ENCODE measurements at regions not wholly inside any gene's neighbourhood (a gene's known extent, or its start where the extent isn't known, plus 50 kb on each side); places are given as distances from the start of the nearest gene placed in this dataset.

DNA sequence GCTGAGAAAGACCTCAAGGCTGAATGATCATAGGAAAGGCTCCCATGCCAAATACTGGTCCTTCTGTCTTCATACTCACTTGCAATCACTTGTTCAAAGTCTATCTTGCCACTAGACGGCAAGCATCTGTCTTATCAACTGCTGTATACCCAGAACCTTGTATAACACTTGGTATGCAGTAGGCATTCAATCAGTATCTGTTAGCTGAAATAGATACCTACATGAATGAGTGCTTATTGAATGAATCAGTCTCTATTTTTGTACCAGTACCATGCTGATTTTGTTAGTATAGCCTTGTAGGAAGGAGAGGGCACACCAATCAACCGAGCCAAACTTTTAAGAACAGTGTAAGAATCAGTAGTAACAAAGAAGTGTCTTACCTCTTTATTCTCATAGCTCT is 80.6 kb downstream of the NIBAN1 start:
- TF ChIP-seq, protein P1, sequence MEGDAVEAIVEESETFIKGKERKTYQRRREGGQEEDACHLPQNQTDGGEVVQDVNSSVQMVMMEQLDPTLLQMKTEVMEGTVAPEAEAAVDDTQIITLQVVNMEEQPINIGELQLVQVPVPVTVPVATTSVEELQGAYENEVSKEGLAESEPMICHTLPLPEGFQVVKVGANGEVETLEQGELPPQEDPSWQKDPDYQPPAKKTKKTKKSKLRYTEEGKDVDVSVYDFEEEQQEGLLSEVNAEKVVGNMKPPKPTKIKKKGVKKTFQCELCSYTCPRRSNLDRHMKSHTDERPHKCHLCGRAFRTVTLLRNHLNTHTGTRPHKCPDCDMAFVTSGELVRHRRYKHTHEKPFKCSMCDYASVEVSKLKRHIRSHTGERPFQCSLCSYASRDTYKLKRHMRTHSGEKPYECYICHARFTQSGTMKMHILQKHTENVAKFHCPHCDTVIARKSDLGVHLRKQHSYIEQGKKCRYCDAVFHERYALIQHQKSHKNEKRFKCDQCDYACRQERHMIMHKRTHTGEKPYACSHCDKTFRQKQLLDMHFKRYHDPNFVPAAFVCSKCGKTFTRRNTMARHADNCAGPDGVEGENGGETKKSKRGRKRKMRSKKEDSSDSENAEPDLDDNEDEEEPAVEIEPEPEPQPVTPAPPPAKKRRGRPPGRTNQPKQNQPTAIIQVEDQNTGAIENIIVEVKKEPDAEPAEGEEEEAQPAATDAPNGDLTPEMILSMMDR (IDR thresholded peaks at IDR 0.05; ENCODE audit: low read length), result no peak
- no peak for TF ChIP-seq EZH2 (IDR thresholded peaks at IDR 0.05; ENCODE audit: borderline replicate concordance, low read length)
- H3K4me3 ChIP-seq (ENCODE audit: low read depth, low read length, poor library complexity, severe bottlenecking), result no peak overlapping the region
- no peak overlapping the region for H2AFZ ChIP-seq (ENCODE audit: low read length)
- no peaks in the 10 kb centered on the region for H3K36me3 ChIP-seq (ENCODE audit: insufficient read depth, low read length)
- no peaks in the 10 kb centered on the region for H3K4me1 ChIP-seq (ENCODE audit: insufficient read depth, low read length, severe bottlenecking)
- H3K9me2 ChIP-seq (ENCODE audit: low read depth, low read length), result no peaks in the 10 kb centered on the region
- H3K79me2 ChIP-seq (ENCODE audit: insufficient read depth, low read length), result no peaks in the 10 kb centered on the region
- no peak overlapping the region for H3K9ac ChIP-seq (ENCODE audit: low read length)
- H3F3A ChIP-seq (ENCODE audit: insufficient read depth, low read length), result no peaks in the 10 kb centered on the region
- H3K27me3 ChIP-seq (ENCODE audit: insufficient read depth, low read length), result no peaks in the 10 kb centered on the region
- H3K4me2 ChIP-seq (ENCODE audit: low read length), result no peak overlapping the region
- H3K9me3 ChIP-seq (ENCODE audit: low read length), result no peaks in the 10 kb centered on the region
- H4K20me1 ChIP-seq (ENCODE audit: insufficient read depth, low read length), result no peaks in the 10 kb centered on the region
- H3K27ac ChIP-seq (ENCODE audit: low read depth, low read length, poor library complexity, severe bottlenecking), result no peak overlapping the region

- Histone ChIP-seq H3F3A (ENCODE audit: insufficient read depth, low read length) (no peaks in the 10 kb centered on the region), H3K79me2 (ENCODE audit: insufficient read depth, low read length) (no peaks in the 10 kb centered on the region), H3K4me3 (ENCODE audit: low read depth, low read length, poor library complexity, severe bottlenecking) (no peak overlapping the region), H3K27me3 (ENCODE audit: insufficient read depth, low read length) (no peaks in the 10 kb centered on the region), H3K9me2 (ENCODE audit: low read depth, low read length) (no peaks in the 10 kb centered on the region), H3K9ac (ENCODE audit: low read length) (no peak overlapping the region), H3K36me3 (ENCODE audit: insufficient read depth, low read length) (no peaks in the 10 kb centered on the region), H3K4me2 (ENCODE audit: low read length) (no peak overlapping the region), H2AFZ (ENCODE audit: low read length) (no peak overlapping the region), H3K4me1 (ENCODE audit: insufficient read depth, low read length, severe bottlenecking) (no peaks in the 10 kb centered on the region), H3K9me3 (ENCODE audit: low read length) (no peaks in the 10 kb centered on the region), H4K20me1 (ENCODE audit: insufficient read depth, low read length) (no peaks in the 10 kb centered on the region), H3K27ac (ENCODE audit: low read depth, low read length, poor library complexity, severe bottlenecking) (no peak overlapping the region)
- TF ChIP-seq, protein P1 (IDR thresholded peaks at IDR 0.05; ENCODE audit: low read length), result no peak
- no peak for TF ChIP-seq EZH2 (IDR thresholded peaks at IDR 0.05; ENCODE audit: borderline replicate concordance, low read length)
Observed at GRCh38 chr1:184892116-184892515, 82.2 kb downstream of the NIBAN1 start.

GRCh38 chr1:184891440-184891839 is 82.9 kb downstream of the NIBAN1 start:
- no peak overlapping the region for H3K9ac ChIP-seq (ENCODE audit: low read length)
- no peaks in the 10 kb centered on the region for H3K9me2 ChIP-seq (ENCODE audit: low read depth, low read length)
- H2AFZ ChIP-seq (ENCODE audit: low read length), result no peak overlapping the region
- H3F3A ChIP-seq (ENCODE audit: insufficient read depth, low read length), result no peaks in the 10 kb centered on the region
- no peaks in the 10 kb centered on the region for H3K36me3 ChIP-seq (ENCODE audit: insufficient read depth, low read length)
- no peak overlapping the region for H3K27ac ChIP-seq (ENCODE audit: low read depth, low read length, poor library complexity, severe bottlenecking)
- TF ChIP-seq, protein P1 (IDR thresholded peaks at IDR 0.05; ENCODE audit: low read length), result no peak
- no peak for TF ChIP-seq EZH2 (IDR thresholded peaks at IDR 0.05; ENCODE audit: borderline replicate concordance, low read length)
- no peaks in the 10 kb centered on the region for H3K9me3 ChIP-seq (ENCODE audit: low read length)
- no peaks in the 10 kb centered on the region for H3K27me3 ChIP-seq (ENCODE audit: insufficient read depth, low read length)
- H4K20me1 ChIP-seq (ENCODE audit: insufficient read depth, low read length), result no peaks in the 10 kb centered on the region
- no peaks in the 10 kb centered on the region for H3K4me1 ChIP-seq (ENCODE audit: insufficient read depth, low read length, severe bottlenecking)
- no peaks in the 10 kb centered on the region for H3K79me2 ChIP-seq (ENCODE audit: insufficient read depth, low read length)
- no peak overlapping the region for H3K4me2 ChIP-seq (ENCODE audit: low read length)
- no peak overlapping the region for H3K4me3 ChIP-seq (ENCODE audit: low read depth, low read length, poor library complexity, severe bottlenecking)

All from OCI-LY1 (cell line).